K562 (cell line): ENCODE measurements at regions not wholly inside any gene's neighbourhood (a gene's known extent, or its start where the extent isn't known, plus 50 kb on each side); places are given as distances from the start of the nearest gene placed in this dataset.

Experiments used
- ARID2 ChIP-seq: fragments of 450-650 bp; IDR thresholded peaks from 2 replicates; pipeline ENCODE4 v1.6.1; 2017; ENCODE audit warnings: antibody characterized with exemption, mild to moderate bottlenecking
- ASH1L ChIP-seq: fragments of 450-650 bp; IDR thresholded peaks from 2 replicates; pipeline ENCODE4 v1.6.1; 2018; ENCODE audit warnings: borderline replicate concordance, mild to moderate bottlenecking, low read depth; ENCODE audit not compliant: partially characterized antibody
- BRF1 ChIP-seq: IDR thresholded peaks from 3 replicates; pipeline ENCODE4 v1.6.1; 2011; ENCODE audit warnings: borderline replicate concordance, mild to moderate bottlenecking; ENCODE audit not compliant: insufficient read length; ENCODE audit errors: extremely low read depth
- CBFA2T2 ChIP-seq: fragments of 450-650 bp; conservative IDR thresholded peaks from 2 replicates; pipeline ENCODE4 v1.6.1; 2017; ENCODE audit warnings: mild to moderate bottlenecking
- DDX20 ChIP-seq: fragments of 450-650 bp; IDR thresholded peaks from 2 replicates; pipeline ENCODE4 v1.6.1; 2016; ENCODE audit warnings: missing genetic modification characterization, low read depth, mild to moderate bottlenecking, missing compliant biosample characterization, moderate library complexity
- EP300 ChIP-seq: IDR thresholded peaks from 2 replicates; pipeline ENCODE4 v1.6.1; 2012; ENCODE audit warnings: low read length, improper control_type of control experiment
- ESRRB ChIP-seq: fragments of 250-450 bp; sonication (Bioruptor Pico); IDR thresholded peaks from 2 replicates; pipeline ENCODE4 v1.5.0; 2020; ENCODE audit warnings: mild to moderate bottlenecking, moderate library complexity, borderline replicate concordance
- GABPB1 ChIP-seq: sonication (generic); formaldehyde crosslinking; IDR thresholded peaks from 2 replicates; pipeline ENCODE4 v1.8.0; 2022; ENCODE audit warnings: mild to moderate bottlenecking, missing genetic modification reagents
- HDGF ChIP-seq: fragments of 450-650 bp; IDR thresholded peaks from 2 replicates; pipeline ENCODE4 v1.6.1; 2016
- HEY1 ChIP-seq: fragments of 250-450 bp; sonication (Bioruptor Pico); IDR thresholded peaks from 2 replicates; pipeline ENCODE4 v1.5.0; 2020; ENCODE audit warnings: mild to moderate bottlenecking, moderate library complexity, borderline replicate concordance
- MED1 ChIP-seq: sonication (generic); formaldehyde crosslinking; IDR thresholded peaks from 2 replicates; pipeline ENCODE4 v1.8.1; 2023; ENCODE audit warnings: missing genetic modification reagents, borderline replicate concordance
- NR4A1 ChIP-seq, 2 experiments: fragments of 250-450 bp in 1 of 2; fragments of 450-650 bp in 1 of 2; sonication (Bioruptor Pico) in 1 of 2; IDR thresholded peaks; 2 replicates each; pipeline versions ENCODE4 v1.4.0 to v1.6.1; 2016 to 2020; ENCODE audit warnings: mild to moderate bottlenecking in 2 of 2, missing compliant biosample characterization in 1 of 2, missing genetic modification characterization in 1 of 2, moderate library complexity in 1 of 2
- PHF21A ChIP-seq: fragments of 450-650 bp; IDR thresholded peaks from 2 replicates; pipeline ENCODE4 v1.6.1; 2017; ENCODE audit warnings: low read depth, borderline replicate concordance
- PTRF ChIP-seq: fragments of 450-650 bp; IDR thresholded peaks from 2 replicates; pipeline ENCODE4 v1.6.1; 2016; ENCODE audit warnings: mild to moderate bottlenecking, missing genetic modification characterization, missing compliant biosample characterization
- ZNF134 ChIP-seq: fragments of 250-450 bp; sonication (Bioruptor Pico); conservative IDR thresholded peaks from 2 replicates; pipeline ENCODE4 v1.4.0; 2020
- ZNF347 ChIP-seq: fragments of 450-650 bp; formaldehyde crosslinking; IDR thresholded peaks from 2 replicates; pipeline ENCODE4 v1.4.0; 2020; ENCODE audit warnings: low read depth, mild to moderate bottlenecking, moderate library complexity
- ZNF444 ChIP-seq: fragments of 250-450 bp; sonication (Bioruptor Pico); IDR thresholded peaks from 2 replicates; pipeline ENCODE4 v1.4.0; 2020; ENCODE audit warnings: mild to moderate bottlenecking, moderate library complexity
- ZNF583 ChIP-seq: fragments of 250-450 bp; sonication (Bioruptor Pico); IDR thresholded peaks from 2 replicates; pipeline ENCODE4 v1.4.0; 2020
- ZNF644 ChIP-seq: fragments of 200-800 bp; sonication (Bioruptor generic); IDR thresholded peaks from 2 replicates; pipeline ENCODE4 v1.6.1; 2016; ENCODE audit warnings: low read depth, missing genetic modification characterization, missing compliant biosample characterization
- TF ChIP-seq, protein P1 (sequence below): sonication (generic); IDR thresholded peaks from 2 replicates; pipeline ENCODE4 v1.6.1; 2016
- TF ChIP-seq, protein P2 (sequence below): sonication (generic); formaldehyde crosslinking; IDR thresholded peaks from 2 replicates; pipeline ENCODE4 v1.8.0; 2023; ENCODE audit warnings: mild to moderate bottlenecking, missing genetic modification reagents
- TF ChIP-seq, protein P3 (sequence below): fragments of 250-450 bp; sonication (Bioruptor Pico); IDR thresholded peaks from 2 replicates; pipeline ENCODE4 v1.8.0; 2021; ENCODE audit warnings: moderate library complexity, mild to moderate bottlenecking, inconsistent platforms
- TF ChIP-seq, protein P4 (sequence below): fragments of 450-650 bp; formaldehyde crosslinking; IDR thresholded peaks from 2 replicates; pipeline ENCODE4 v1.4.0; 2022; ENCODE audit warnings: mild to moderate bottlenecking, moderate library complexity
- TF ChIP-seq, protein P5 (sequence below): fragments of 450-650 bp; IDR thresholded peaks from 2 replicates; pipeline ENCODE4 v1.6.1; 2017; ENCODE audit warnings: antibody characterized with exemption

DNA sequence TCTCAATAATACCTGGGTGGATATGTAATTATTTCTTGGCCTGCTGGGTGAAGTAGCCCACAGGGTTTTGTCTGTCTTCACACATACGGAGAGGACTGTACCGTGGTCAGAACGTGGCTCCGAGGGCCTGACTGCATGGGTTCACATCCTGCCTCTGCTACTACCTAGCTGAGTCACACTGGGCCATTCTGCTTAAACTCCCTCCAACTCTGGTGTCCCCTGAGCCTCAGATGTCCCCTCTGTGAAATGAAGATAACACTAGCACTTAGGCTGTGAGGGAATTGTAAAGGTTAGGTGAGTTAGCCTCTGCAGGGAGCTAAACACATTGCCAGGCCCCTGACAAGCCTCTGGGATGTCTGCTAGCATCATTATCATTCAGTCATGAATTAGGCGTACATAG is 120.1 kb upstream of the NABP1 start (continued):
- TF ChIP-seq, protein P1, sequence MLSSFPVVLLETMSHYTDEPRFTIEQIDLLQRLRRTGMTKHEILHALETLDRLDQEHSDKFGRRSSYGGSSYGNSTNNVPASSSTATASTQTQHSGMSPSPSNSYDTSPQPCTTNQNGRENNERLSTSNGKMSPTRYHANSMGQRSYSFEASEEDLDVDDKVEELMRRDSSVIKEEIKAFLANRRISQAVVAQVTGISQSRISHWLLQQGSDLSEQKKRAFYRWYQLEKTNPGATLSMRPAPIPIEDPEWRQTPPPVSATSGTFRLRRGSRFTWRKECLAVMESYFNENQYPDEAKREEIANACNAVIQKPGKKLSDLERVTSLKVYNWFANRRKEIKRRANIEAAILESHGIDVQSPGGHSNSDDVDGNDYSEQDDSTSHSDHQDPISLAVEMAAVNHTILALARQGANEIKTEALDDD = peak; percentile 71; the same call in 1 of the 2 replicates
- TF ChIP-seq ZNF644 (tag) (no peak), HDGF (no peak), ZNF347 (CRISPR knock-in tag) (no peak), ARID2 (no peak), BRF1 (no peak), ASH1L (peak; percentile 34), ZNF583 (CRISPR knock-in tag) (no peak), PTRF (tag) (no peak), ZNF444 (CRISPR knock-in tag) (no peak), HEY1 (CRISPR knock-in tag) (no peak), DDX20 (tag) (no peak), MED1 (CRISPR knock-in tag) (no peak), NR4A1 (CRISPR knock-in tag; IDR thresholded peaks at IDR 0.05) (no peak), NR4A1 (tag; IDR thresholded peaks at IDR 0.05) (no peak), EP300 (peak; percentile 38; the same call in 1 of the 2 replicates), ESRRB (CRISPR knock-in tag) (no peak), ZNF134 (CRISPR knock-in tag) (no peak), CBFA2T2 (peak; percentile 73), GABPB1 (no peak), PHF21A (no peak)
- TF ChIP-seq, protein P2, sequence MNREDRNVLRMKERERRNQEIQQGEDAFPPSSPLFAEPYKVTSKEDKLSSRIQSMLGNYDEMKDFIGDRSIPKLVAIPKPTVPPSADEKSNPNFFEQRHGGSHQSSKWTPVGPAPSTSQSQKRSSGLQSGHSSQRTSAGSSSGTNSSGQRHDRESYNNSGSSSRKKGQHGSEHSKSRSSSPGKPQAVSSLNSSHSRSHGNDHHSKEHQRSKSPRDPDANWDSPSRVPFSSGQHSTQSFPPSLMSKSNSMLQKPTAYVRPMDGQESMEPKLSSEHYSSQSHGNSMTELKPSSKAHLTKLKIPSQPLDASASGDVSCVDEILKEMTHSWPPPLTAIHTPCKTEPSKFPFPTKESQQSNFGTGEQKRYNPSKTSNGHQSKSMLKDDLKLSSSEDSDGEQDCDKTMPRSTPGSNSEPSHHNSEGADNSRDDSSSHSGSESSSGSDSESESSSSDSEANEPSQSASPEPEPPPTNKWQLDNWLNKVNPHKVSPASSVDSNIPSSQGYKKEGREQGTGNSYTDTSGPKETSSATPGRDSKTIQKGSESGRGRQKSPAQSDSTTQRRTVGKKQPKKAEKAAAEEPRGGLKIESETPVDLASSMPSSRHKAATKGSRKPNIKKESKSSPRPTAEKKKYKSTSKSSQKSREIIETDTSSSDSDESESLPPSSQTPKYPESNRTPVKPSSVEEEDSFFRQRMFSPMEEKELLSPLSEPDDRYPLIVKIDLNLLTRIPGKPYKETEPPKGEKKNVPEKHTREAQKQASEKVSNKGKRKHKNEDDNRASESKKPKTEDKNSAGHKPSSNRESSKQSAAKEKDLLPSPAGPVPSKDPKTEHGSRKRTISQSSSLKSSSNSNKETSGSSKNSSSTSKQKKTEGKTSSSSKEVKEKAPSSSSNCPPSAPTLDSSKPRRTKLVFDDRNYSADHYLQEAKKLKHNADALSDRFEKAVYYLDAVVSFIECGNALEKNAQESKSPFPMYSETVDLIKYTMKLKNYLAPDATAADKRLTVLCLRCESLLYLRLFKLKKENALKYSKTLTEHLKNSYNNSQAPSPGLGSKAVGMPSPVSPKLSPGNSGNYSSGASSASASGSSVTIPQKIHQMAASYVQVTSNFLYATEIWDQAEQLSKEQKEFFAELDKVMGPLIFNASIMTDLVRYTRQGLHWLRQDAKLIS (CRISPR knock-in tag) = no peak
- TF ChIP-seq, protein P3, sequence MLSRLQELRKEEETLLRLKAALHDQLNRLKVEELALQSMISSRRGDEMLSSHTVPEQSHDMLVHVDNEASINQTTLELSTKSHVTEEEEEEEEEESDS (CRISPR knock-in tag) = no peak
- TF ChIP-seq, protein P4, sequence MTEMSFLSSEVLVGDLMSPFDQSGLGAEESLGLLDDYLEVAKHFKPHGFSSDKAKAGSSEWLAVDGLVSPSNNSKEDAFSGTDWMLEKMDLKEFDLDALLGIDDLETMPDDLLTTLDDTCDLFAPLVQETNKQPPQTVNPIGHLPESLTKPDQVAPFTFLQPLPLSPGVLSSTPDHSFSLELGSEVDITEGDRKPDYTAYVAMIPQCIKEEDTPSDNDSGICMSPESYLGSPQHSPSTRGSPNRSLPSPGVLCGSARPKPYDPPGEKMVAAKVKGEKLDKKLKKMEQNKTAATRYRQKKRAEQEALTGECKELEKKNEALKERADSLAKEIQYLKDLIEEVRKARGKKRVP (CRISPR knock-in tag) = no peak
- TF ChIP-seq, protein P5, sequence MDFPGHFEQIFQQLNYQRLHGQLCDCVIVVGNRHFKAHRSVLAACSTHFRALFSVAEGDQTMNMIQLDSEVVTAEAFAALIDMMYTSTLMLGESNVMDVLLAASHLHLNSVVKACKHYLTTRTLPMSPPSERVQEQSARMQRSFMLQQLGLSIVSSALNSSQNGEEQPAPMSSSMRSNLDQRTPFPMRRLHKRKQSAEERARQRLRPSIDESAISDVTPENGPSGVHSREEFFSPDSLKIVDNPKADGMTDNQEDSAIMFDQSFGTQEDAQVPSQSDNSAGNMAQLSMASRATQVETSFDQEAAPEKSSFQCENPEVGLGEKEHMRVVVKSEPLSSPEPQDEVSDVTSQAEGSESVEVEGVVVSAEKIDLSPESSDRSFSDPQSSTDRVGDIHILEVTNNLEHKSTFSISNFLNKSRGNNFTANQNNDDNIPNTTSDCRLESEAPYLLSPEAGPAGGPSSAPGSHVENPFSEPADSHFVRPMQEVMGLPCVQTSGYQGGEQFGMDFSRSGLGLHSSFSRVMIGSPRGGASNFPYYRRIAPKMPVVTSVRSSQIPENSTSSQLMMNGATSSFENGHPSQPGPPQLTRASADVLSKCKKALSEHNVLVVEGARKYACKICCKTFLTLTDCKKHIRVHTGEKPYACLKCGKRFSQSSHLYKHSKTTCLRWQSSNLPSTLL = no peak
